ENCODE measurements at regions not wholly inside any gene's neighbourhood (a gene's known extent, or its start where the extent isn't known, plus 50 kb on each side); places are given as distances from the start of the nearest gene placed in this dataset.
"Not testable (repeated sequence)": the region's sequence is repeated elsewhere in the genome, so short reads cannot be mapped to it uniquely, and the experiment has no call there.

DNA sequence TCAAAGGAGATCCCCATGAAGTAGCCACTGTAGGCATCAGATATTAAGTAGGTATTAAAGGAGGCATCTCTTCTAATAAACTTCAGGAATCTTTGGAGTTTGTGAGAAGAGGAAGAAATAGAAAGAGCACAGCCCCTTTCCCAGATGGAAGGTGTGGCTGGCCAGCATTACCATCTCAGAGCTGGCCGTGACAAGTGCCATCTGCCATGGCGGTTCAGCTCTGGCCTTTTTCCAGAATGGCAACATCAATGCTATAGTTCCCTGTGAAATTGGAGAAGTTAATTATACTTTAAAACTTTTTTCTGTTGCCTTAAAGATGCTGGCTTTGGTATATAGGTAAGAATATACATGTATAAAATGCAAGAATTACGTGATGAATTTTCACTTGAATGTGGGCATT, 51.9 kb upstream of the MCUR1 start:
- H3K36me3 ChIP-seq, result no peaks in the 10 kb centered on the region
- no peak for DNase-seq
- intact Hi-C loops (cut with micrococcal nuclease), result no loop called here

DNA sequence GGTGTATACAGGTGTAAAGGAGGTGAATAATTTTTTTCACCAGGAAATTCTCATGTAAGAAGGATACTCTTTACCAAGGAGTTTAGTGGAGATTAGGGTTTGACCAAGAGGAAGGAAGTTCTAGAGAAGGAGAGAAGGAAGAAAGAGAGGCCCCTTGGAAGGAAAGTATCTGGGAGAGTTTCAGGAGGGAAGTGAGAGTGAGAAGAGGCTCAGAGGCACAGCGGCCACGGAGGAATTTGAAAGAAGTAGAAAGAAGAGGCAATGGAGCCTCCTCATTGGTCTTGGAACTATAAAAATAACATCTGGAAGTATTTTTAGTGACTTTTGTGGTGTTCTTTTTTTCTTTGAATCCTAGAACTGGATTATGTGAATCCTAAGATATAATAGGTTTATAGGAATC, 50.8 kb upstream of the MCUR1 start:
- intact Hi-C loops (cut with micrococcal nuclease), result no loop called here

More for the DNA sequence above, 51.9 kb upstream of the MCUR1 start:
- Histone ChIP-seq H3K27ac (replicated peaks) (no peak overlapping the region), H3K4me1 (no peaks in the 10 kb centered on the region), H3K4me3 (no peak overlapping the region), H3K9me3 (replicated peaks) (no peaks in the 10 kb centered on the region), H3K27me3 (ENCODE audit: low read depth) (peaks cover 14% of the 10 kb centered on the region)
- TF ChIP-seq, protein P1, sequence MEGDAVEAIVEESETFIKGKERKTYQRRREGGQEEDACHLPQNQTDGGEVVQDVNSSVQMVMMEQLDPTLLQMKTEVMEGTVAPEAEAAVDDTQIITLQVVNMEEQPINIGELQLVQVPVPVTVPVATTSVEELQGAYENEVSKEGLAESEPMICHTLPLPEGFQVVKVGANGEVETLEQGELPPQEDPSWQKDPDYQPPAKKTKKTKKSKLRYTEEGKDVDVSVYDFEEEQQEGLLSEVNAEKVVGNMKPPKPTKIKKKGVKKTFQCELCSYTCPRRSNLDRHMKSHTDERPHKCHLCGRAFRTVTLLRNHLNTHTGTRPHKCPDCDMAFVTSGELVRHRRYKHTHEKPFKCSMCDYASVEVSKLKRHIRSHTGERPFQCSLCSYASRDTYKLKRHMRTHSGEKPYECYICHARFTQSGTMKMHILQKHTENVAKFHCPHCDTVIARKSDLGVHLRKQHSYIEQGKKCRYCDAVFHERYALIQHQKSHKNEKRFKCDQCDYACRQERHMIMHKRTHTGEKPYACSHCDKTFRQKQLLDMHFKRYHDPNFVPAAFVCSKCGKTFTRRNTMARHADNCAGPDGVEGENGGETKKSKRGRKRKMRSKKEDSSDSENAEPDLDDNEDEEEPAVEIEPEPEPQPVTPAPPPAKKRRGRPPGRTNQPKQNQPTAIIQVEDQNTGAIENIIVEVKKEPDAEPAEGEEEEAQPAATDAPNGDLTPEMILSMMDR (IDR thresholded peaks at IDR 0.05; ENCODE audit: borderline replicate concordance), result no peak

GRCh38 chr6:13864669-13865068, 50.3 kb upstream of the MCUR1 start:
- H3K9me3 ChIP-seq (replicated peaks); H3K4me1 ChIP-seq; H3K27ac ChIP-seq (replicated peaks); DNase-seq; H3K36me3 ChIP-seq; intact Hi-C loops (cut with micrococcal nuclease); H3K4me3 ChIP-seq: not testable (repeated sequence)
- peaks cover 30% of the 10 kb centered on the region for H3K27me3 ChIP-seq (ENCODE audit: low read depth)

More for the DNA sequence above, 50.8 kb upstream of the MCUR1 start:
- Histone ChIP-seq H3K9me3 (replicated peaks) (no peaks in the 10 kb centered on the region), H3K4me1 (peaks cover 3% of the 10 kb centered on the region), H3K4me3 (no peak overlapping the region), H3K27ac (replicated peaks) (no peak overlapping the region), H3K36me3 (no peaks in the 10 kb centered on the region), H3K27me3 (ENCODE audit: low read depth) (peaks cover 26% of the 10 kb centered on the region)
- TF ChIP-seq, protein P1 (IDR thresholded peaks at IDR 0.05; ENCODE audit: borderline replicate concordance), result no peak
- no peak for DNase-seq
